Stimulated activated CD8-positive, alpha-beta memory T cell treated with anti-CD3 and anti-CD28 coated beads, Interleukin-2, amount 100 ng/mL, for 48 hours (primary cell): ENCODE measurements at regions not wholly inside any gene's neighbourhood (a gene's known extent, or its start where the extent isn't known, plus 50 kb on each side); places are given as distances from the start of the nearest gene placed in this dataset.

Experiments used
- DNase-seq, 2 donors: peaks; one replicate each; pipeline ENCODE4 v3.0.0-alpha.2; 2020; ENCODE audit warnings: low read depth in 2 of 2

DNA sequence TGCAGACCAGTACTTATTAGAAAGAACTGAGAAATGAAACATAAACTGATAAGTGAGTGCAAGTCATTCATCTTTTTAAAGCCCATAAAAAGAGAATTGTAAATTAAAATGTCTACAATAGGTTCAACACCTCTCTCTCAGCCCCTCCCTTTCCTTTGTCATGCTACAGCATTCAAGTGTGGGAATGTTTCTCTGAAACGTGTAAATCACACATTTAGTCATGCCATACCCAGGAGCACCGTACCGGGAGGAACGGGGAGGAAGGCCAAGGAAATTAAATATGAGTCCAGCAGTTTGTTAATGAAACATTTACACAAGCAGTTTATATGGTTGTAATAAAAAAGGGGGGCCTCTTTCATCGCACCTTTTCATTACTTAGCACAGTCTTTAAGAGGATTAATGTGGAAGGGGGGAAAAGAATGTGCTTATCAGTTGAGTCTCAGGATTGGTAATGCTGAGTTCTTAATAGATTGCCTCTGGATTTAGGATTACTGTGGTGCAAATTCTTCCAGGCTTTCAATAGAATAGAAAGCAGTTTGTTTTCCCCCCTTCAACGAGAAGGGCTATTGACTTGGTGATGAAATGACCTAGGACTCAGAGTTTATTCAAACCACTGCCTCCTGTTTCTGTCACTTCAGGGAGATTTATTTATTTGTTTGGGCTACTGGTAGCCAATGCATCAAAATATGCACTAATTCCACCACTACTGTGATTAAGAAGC is 176.0 kb upstream of the ZNF608 start:
- DNase-seq: no peak

DNA sequence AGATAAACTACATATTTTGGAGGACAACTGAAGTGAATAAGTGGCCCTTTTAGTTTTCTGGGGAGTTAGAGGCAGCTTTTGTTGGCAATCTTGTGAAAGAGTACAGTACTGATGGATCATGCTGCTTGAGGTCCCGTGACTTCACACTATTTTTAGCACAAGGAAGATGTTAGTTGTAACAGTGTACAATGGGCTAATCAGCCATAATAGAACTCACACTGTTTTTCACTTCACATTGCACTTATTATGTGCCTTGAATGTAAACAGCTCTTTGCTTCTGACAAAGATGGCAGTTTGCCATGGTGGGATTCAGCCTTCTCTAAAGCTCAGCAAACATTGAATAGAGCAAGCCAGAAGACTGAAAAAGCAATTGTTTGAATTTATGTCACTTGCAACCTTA is 176.7 kb upstream of the ZNF608 start:
- no peak for DNase-seq

GRCh38 chr5:124924729-124925128 is 178.3 kb upstream of the ZNF608 start:
- DNase-seq: no peak

DNA sequence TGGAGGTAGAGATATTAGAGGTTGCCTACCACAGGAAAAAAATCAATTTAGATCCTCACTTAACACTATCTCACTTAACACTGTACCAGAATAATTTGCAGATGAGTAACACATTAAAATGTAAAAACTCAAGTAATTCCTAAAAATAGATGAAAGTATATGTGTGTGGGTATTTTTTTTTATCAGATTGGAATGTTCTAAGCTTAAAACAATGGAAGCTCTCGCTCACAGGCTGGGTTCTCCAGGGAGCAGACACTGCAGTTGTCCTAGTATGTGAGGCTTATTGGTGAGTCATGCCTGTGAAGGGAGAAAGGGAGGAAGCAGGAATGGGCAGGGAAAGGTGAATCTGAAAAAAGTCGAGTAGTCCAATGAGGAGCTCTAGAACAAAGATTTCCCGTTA is 181.3 kb upstream of the ZNF608 start:
- DNase-seq: no peak

DNA sequence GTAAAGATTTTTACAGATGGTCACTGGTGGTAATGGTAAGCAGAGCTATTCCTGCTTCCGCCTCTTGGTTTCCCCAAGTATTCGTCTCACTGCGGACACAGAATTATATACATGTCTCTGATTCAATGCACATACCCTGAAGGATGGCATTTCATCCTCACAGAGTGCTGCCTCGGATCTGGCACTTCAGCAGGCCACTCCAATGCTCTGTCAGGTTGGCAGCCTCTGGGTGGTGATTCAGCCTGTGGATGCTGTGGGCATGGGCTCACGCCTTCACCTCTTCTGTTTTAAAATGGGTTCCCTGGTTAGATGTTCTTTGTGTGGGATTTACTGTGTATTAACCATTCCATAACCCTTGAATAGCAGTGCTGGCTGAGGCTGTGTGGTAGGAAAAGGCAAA is 182.6 kb upstream of the ZNF608 start:
- no peak for DNase-seq

DNA sequence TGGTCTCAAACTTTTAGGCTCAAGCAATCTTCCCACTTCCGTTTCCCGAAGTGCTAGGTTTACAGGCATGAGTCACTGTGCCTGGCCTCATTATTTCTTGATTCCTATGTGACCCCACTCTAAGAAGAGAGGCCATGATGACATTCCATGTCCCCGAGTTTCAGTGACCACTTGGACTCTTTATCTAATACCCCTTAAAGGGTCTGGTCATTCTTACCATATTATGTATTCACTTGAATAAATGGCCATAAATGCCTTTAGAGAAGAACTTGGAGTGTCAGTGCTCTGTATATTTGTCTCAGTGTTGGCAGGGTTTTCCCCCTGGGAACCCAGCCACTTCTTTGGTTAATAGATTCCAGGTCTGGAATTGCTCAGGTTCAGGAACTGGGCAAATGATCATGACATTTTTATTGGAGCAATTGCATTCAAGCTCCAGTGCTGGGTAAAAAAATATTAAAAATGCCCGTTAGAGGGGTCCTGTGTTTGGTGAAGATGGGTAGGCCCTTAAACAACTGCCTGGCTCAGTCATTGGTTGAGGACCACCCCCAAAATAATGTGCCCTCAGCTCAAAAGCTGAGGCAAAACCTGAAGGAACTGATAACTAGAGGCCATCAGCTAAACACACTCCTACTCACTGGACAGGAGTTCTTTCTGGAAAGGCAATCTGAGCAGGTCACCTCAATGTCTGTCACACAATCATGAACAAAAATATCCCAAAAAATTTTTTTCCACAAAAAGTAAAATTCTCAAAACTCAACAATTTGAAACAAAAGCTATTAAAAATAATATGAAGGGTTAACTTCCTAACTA is 186.6 kb upstream of the ZNF608 start:
- DNase-seq: no peak

DNA sequence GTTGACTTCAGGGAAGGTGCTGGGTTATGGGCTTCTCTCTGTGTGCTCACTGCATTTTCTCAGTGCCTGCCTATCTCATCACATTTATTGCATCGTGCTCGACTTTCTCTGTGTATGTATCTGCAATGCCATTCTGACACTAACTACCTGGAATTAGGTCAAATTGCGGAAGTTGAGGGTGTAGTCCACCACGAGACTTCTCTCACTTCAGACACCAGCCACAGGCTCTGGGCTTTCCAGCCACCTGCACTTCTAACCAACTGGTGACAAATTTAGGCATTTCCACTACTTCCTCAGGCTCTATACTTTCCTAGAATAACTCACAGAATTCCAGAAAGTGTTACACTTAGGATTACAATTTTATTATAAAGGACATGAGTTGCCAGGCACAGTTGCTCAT is 188.6 kb upstream of the ZNF608 start:
- DNase-seq: no peak

- DNase-seq: no peak
These were observed 190.1 kb upstream of the ZNF608 start for GRCh38 chr5:124936626-124936933.

GRCh38 chr5:124941051-124942049 is 194.9 kb upstream of the ZNF608 start:
- no peak for DNase-seq

GRCh38 chr5:124948062-124948753 is 201.8 kb upstream of the ZNF608 start:
- no peak for DNase-seq

DNA sequence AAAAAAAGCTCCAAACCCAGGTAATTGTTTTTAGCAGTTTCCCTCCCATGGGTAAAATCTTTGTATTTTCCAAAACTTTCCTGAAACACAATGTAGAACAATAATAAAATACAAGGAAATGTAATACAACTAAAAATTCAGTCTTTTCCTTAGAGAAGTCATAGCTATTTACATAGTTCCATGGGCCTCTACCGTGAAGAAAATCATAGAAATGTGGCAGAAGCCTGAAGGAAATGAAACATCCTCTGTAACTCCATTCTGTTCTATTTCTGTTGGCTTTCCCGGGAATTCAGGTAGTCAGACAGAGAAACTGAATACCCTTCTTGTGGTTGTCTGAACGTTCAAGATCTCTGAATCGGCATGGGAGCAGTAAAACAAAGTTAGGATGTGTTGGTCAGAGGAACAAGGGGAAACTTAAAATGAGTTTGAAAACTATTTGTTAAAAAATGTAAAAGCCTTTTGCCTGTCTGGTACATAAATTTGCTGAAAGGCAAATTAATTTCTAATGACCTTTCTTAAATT is 202.4 kb upstream of the ZNF608 start:
- no peak for DNase-seq

- no peak for DNase-seq
These were observed 203.4 kb upstream of the ZNF608 start for GRCh38 chr5:124949862-124950261.

DNA sequence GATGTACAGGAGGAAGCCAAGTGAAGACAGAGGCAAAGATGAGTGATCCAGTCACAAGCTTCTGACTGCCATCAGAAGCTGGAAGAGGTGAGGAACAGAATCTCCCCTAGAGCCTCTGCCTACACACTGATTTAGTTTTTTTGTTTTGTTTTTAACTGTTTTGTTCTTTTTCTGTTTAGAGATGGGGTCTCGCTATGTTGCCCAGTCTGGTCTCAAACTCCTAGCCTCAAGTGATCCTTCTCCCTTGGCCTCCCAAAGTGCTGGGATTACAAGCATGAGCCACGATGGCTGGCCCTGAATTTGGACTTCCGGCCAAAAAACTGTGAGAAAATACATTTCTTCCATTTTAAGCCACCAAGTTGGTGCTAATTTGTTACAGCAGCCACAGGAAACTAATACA is 204.7 kb upstream of the ZNF608 start:
- no peak for DNase-seq

- no peak for DNase-seq
These were observed 205.2 kb upstream of the ZNF608 start for GRCh38 chr5:124951661-124952060.

GRCh38 chr5:124952079-124952478 is 205.6 kb upstream of the ZNF608 start:
- DNase-seq: no peak

- no peak for DNase-seq
These were observed 206.1 kb upstream of the ZNF608 start for GRCh38 chr5:124952566-124952965.

DNA sequence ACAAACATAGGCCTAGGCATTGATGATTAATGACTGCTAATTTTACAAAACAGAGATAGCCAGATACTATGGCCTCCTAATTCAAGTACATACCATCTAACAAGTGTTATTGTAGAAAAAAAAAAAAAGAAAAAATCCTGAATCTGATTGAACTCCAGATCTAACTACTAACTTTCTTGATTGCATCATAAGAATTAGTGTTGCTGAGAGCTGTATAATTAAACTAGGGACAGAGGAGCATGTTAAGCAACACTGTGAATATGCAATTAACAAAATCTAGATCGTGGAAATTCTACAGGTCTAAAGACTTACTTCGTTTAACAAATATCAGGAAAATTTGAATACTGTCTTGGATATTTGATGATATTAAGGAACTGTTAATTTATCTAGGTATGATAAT is 208.3 kb upstream of the ZNF608 start:
- DNase-seq: no peak

DNA sequence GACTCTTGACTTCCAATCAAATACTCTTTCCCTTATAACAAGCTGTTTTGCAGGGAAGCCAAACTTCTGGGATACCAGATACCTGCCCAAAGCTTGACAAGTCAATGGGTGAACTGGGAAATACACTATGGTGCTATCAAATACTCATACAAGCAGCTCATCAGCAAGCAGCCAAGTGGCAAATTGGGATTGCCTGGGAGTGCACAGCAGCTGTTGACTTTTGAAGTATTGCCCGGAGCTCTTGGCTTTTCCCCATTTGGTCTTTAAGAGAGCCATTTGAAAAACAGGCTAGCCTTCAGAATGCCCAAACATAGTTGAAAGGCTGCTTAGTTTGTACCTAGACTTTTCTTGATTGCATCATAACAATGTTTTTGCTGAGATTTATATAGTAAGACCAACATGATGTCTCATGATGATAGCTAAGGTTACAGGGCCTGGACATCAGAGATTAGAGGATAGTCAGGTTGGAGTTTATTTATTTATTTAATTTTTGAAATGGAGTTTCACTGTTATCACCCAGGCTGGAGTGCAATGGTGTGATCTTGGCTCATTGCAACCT is 210.1 kb upstream of the ZNF608 start:
- DNase-seq: no peak

- no peak for DNase-seq
These were observed 210.6 kb upstream of the ZNF608 start for GRCh38 chr5:124957063-124957462.

DNA sequence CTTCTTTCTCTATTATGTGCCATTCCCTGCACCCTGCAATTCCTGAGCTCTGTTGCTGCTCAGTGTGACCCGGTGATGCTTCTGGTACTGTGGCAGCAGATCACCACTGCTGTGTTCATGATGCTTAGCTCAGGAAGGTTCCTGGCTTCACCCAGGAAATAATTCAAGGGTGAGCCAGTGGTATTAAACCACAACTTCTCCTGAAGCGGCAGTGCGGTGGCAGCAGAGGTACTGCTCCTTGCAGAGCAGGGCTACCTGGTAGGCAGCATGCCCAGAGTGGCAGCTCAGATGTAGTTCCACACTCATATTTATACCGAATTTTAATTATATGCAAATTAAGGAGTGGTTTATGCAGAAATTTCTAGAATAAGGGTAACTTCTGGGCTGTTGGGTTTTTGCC is 213.8 kb upstream of the ZNF608 start:
- no peak for DNase-seq

- no peak for DNase-seq
These were observed 215.1 kb upstream of the ZNF608 start for GRCh38 chr5:124961521-124961920.
